Endothelial cell of umbilical vein (primary cell): ENCODE measurements at regions not wholly inside any gene's neighbourhood (a gene's known extent, or its start where the extent isn't known, plus 50 kb on each side); places are given as distances from the start of the nearest gene placed in this dataset.

ENCODE experiments used
- BruUV-seq: library from RNA; stranded (reverse); fragments of 400-500 nt; replicated peaks from 2 replicates; lab custom pipeline; 2021; lab: Mats Ljungman, UMichigan
- CTCF ChIA-PET: fragments of 300-600, 350-600 bp; sonication (Branson Sonifier 250); formaldehyde crosslinking; loops from one replicate; lab custom pipeline; 2021; ENCODE audit warnings: antibody characterized with exemption, inconsistent platforms; lab: Charles Lee
- POLR2A ChIA-PET: fragments of 300-600, 350-600 bp; sonication (Branson Sonifier 250); formaldehyde crosslinking; loops from one replicate; lab custom pipeline; 2021; ENCODE audit warnings: antibody characterized with exemption, inconsistent platforms; lab: Charles Lee
- DNase-seq: peaks from one replicate; pipeline ENCODE4 v3.0.0-alpha.2; 2011; ENCODE audit warnings: low read depth, low spot score
- FAIRE-seq: peaks from 2 replicates; lab custom pipeline; 2011; peaks lifted over from hg19 to GRCh38; lab: Jason Lieb, UNC
- H2AFZ ChIP-seq: 2 replicates; pipeline ENCODE4 v1.6.0; 2012; ENCODE audit warnings: low read depth, low read length, control low read depth, inconsistent platforms
- H3K27ac ChIP-seq: 2 replicates; pipeline ENCODE4 v1.5.1; 2011; ENCODE audit warnings: low read depth, mild to moderate bottlenecking, control low read depth, low read length, moderate library complexity; ENCODE audit not compliant: insufficient read depth
- H3K27me3 ChIP-seq, 2 experiments: 2 replicates each; pipeline versions ENCODE4 v1.6.0 to v1.6.1; 2011; ENCODE audit warnings: low read length in 2 of 2, mixed read lengths in 1 of 2; ENCODE audit not compliant: control insufficient read depth in 2 of 2, insufficient read depth in 2 of 2
- H3K36me3 ChIP-seq, 2 experiments: 2 replicates in 1 of 2; 3 replicates in 1 of 2; pipeline ENCODE4 v1.5.1; 2011; ENCODE audit warnings: low read length in 2 of 2, mild to moderate bottlenecking in 1 of 2, moderate library complexity in 1 of 2; ENCODE audit not compliant: control insufficient read depth in 2 of 2, insufficient read depth in 2 of 2; ENCODE audit errors: extremely low read depth in 1 of 2
- H3K4me1 ChIP-seq: 3 replicates; pipeline ENCODE4 v1.5.1; 2011; ENCODE audit warnings: mild to moderate bottlenecking, low read length; ENCODE audit not compliant: control insufficient read depth, insufficient read depth; ENCODE audit errors: extremely low read depth
- H3K4me2 ChIP-seq: 2 replicates; pipeline ENCODE4 v1.6.1; 2011; ENCODE audit warnings: low read length, control low read depth, mixed read lengths; ENCODE audit not compliant: insufficient read depth
- H3K4me3 ChIP-seq, 3 experiments: fragments of 200-600 bp in 1 of 3; sonication (generic), shearing (Covaris generic) in 1 of 3; replicated peaks in 1 of 3; 2 replicates each; pipeline ENCODE4 v1.5.1; 2011 to 2016; ENCODE audit warnings: control low read depth in 3 of 3, low read length in 3 of 3, mild to moderate bottlenecking in 2 of 3, inconsistent platforms in 1 of 3, low read depth in 1 of 3, moderate library complexity in 1 of 3; ENCODE audit not compliant: insufficient read depth in 1 of 3
- H3K79me2 ChIP-seq: 2 replicates; pipeline ENCODE4 v1.6.0; 2012; ENCODE audit warnings: low read length, inconsistent platforms; ENCODE audit not compliant: control insufficient read depth, insufficient read depth
- H3K9ac ChIP-seq: replicated peaks from 2 replicates; pipeline ENCODE3; 2011; ENCODE audit warnings: low read length, control low read depth; ENCODE audit not compliant: insufficient read depth; ENCODE audit errors: extremely low read depth
- H3K9me1 ChIP-seq: replicated peaks from 3 replicates; pipeline ENCODE4 v1.6.0; 2011; ENCODE audit warnings: mild to moderate bottlenecking, low read length; ENCODE audit not compliant: control insufficient read depth, insufficient read depth; ENCODE audit errors: extremely low read depth
- H3K9me3 ChIP-seq: replicated peaks from 2 replicates; pipeline ENCODE4 v1.5.1; 2012; ENCODE audit warnings: low read length, inconsistent platforms; ENCODE audit not compliant: control insufficient read depth, insufficient read depth
- H4K20me1 ChIP-seq: replicated peaks from 2 replicates; pipeline ENCODE3; 2011; ENCODE audit warnings: mild to moderate bottlenecking, low read length; ENCODE audit not compliant: control insufficient read depth, insufficient read depth; ENCODE audit errors: extremely low read depth
- CTCF ChIP-seq, 2 donors: IDR thresholded peaks; 1 replicate in 1 of 2; 2 replicates in 1 of 2; pipeline ENCODE4 v1.5.1; 2011; ENCODE audit warnings: low read length in 2 of 2, mild to moderate bottlenecking in 2 of 2, moderate library complexity in 2 of 2, control low read depth in 1 of 2, inconsistent platforms in 1 of 2, low read depth in 1 of 2; ENCODE audit not compliant: insufficient read depth in 1 of 2; ENCODE audit errors: extremely low read depth in 1 of 2
- EZH2 ChIP-seq: IDR thresholded peaks from 2 replicates; pipeline ENCODE4 v1.6.1; 2012; ENCODE audit warnings: borderline replicate concordance, low read depth, mild to moderate bottlenecking, moderate library complexity, low read length, inconsistent platforms; ENCODE audit not compliant: severe bottlenecking
- FOS ChIP-seq: IDR thresholded peaks from 2 replicates; pipeline ENCODE4 v1.6.1; 2011; ENCODE audit warnings: mild to moderate bottlenecking, low read length, moderate library complexity, borderline replicate concordance; ENCODE audit not compliant: insufficient read depth
- GATA2 ChIP-seq: IDR thresholded peaks from 2 replicates; pipeline ENCODE4 v1.7.0; 2011; ENCODE audit warnings: low read depth, mild to moderate bottlenecking, moderate library complexity, mixed read lengths, low read length; ENCODE audit not compliant: insufficient read length, insufficient read depth
- JUN ChIP-seq: IDR thresholded peaks from 2 replicates; pipeline ENCODE4 v1.6.1; 2011; ENCODE audit warnings: borderline replicate concordance, low read depth; ENCODE audit not compliant: insufficient read length, insufficient read depth
- MYC ChIP-seq: IDR thresholded peaks from one replicate; pipeline ENCODE4 v1.6.1; 2011; ENCODE audit warnings: mild to moderate bottlenecking, low read depth, low read length
- POLR2A ChIP-seq: IDR thresholded peaks from 2 replicates; pipeline ENCODE4 v1.6.1; 2012; ENCODE audit warnings: low read depth, mild to moderate bottlenecking, control low read depth, low read length
- POLR2AphosphoS5 ChIP-seq: IDR thresholded peaks from 2 replicates; pipeline ENCODE4 v1.6.1; 2012; ENCODE audit warnings: low read depth, mild to moderate bottlenecking, control low read depth, low read length, moderate library complexity; ENCODE audit not compliant: insufficient read depth
- dilution Hi-C: fragments of 300-500 bp; cut with MboI; formaldehyde crosslinking; loops from one replicate; pipeline ENCODE4 v1.15.0; 2019; ENCODE audit warnings: low sequenced_read_pairs; ENCODE audit not compliant: extremely low pct_ligation_motif_present
- intact Hi-C: fragments of 100-400 bp; cut with micrococcal nuclease; formaldehyde crosslinking; loops from one replicate; pipeline ENCODE4 v1.10.0; 2022
- TF ChIP-seq, protein P1 (sequence below): IDR thresholded peaks from 2 replicates; pipeline ENCODE4 v1.6.1; 2011; ENCODE audit not compliant: insufficient read depth, insufficient read length

DNA sequence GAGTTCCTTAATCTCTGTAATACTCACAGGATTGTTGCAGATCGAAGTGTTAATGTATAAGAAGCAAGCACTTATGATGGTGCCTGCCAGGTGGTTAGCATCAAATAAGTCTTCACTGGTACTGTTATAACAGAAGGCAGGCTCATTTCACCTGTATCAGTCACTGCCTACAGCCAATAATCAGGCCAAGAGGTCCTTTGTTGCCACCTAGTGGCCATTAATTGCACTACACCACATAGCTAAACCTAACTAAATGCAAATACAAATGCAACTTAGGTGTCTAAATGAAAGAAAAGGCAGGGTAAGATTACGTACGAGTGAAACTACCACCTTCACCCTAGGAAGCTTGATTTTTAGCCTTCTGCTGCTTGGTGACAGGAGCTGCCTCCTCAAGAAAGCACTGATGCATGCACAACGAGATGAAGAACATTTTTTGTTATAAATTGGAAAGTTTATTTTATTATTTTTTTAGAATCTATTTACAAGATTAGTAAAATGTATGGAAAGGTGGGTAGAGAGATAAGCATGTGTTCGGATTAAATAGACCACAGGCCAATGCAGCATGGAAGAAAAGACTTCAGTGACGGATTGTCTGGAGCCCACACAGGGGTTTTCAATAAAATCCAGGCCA is 334.8 kb upstream of the CAMK1G start:
- TF ChIP-seq GATA2 (no peak), POLR2AphosphoS5 (no peak), POLR2A (no peak), JUN (no peak), MYC (no peak), FOS (no peak), CTCF (IDR thresholded peaks at IDR 0.05; ENCODE audit: extremely low read depth in 1 of 2, insufficient read depth in 1 of 2, low read depth in 1 of 2, low read length in 2 of 2) (peak; percentile 67 to 76), EZH2 (no peak)
- TF ChIP-seq, protein P1, sequence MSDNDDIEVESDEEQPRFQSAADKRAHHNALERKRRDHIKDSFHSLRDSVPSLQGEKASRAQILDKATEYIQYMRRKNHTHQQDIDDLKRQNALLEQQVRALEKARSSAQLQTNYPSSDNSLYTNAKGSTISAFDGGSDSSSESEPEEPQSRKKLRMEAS: no peak
- Histone ChIP-seq H3K79me2 (no peaks in the 10 kb centered on the region), H2AFZ (no peak overlapping the region), H3K27ac (no peak overlapping the region), H3K9me1 (no peaks in the 10 kb centered on the region), H3K27me3 (peaks cover 0 to 2% of the 10 kb centered on the region in 2 experiments), H4K20me1 (no peaks in the 10 kb centered on the region), H3K4me2 (no peak overlapping the region), H3K4me3 (no peak overlapping the region), H3K4me1 (no peaks in the 10 kb centered on the region), H3K9me3 (no peaks in the 10 kb centered on the region), H3K9ac (no peak overlapping the region), H3K36me3 (no peaks in the 10 kb centered on the region)
- BruUV-seq: no TSS peak
- CTCF ChIA-PET: interaction anchor here (0.6 to 5.7 kb wide), 27 partner anchors 8 to 1004 kb away, joined by 3 to 69 read pairs (median 5); partner anchors contain the start of gene PLXNA2
- DNase-seq (peak; percentile 74), FAIRE-seq (peak; percentile 75)
- intact Hi-C loops (loop anchor here (1.0 to 2.0 kb wide), 2 partner anchors 42 to 596 kb away; no protein-coding TSS in a partner anchor), dilution Hi-C loops (no loop called here)
- POLR2A ChIA-PET: no interaction called here
